HCT116 (cell line): ENCODE measurements at regions not wholly inside any gene's neighbourhood (a gene's known extent, or its start where the extent isn't known, plus 50 kb on each side); places are given as distances from the start of the nearest gene placed in this dataset.

Experiments
- EZH2 ChIP-seq: fragments of 200-600 bp; sonication (generic); IDR thresholded peaks from 2 replicates; pipeline ENCODE4 v1.6.1; 2017; ENCODE audit warnings: antibody characterized with exemption, mixed run types
- EZH2phosphoT487 ChIP-seq: fragments of 200-600 bp; IDR thresholded peaks from 2 replicates; pipeline ENCODE4 v1.6.1; 2018; ENCODE audit warnings: antibody characterized with exemption, borderline replicate concordance
- POLR2AphosphoS5 ChIP-seq: IDR thresholded peaks from 2 replicates; pipeline ENCODE4 v1.6.1; 2011; ENCODE audit warnings: mild to moderate bottlenecking, low read depth, low read length, moderate library complexity
- SP1 ChIP-seq: IDR thresholded peaks from 2 replicates; pipeline ENCODE4 v1.6.1; 2012; ENCODE audit warnings: low read depth
- SRF ChIP-seq: IDR thresholded peaks from 2 replicates; pipeline ENCODE4 v1.6.1; 2012; ENCODE audit warnings: low read depth
- TF ChIP-seq, protein P1 (sequence below), 3 experiments: fragments of 200-600 bp in 1 of 3; sonication (generic) in 1 of 3; IDR thresholded peaks in 2 of 3; conservative IDR thresholded peaks in 1 of 3; 2 replicates each; pipeline ENCODE4 v1.5.1; 2012 to 2017; ENCODE audit warnings: low read depth in 2 of 3, low read length in 2 of 3, antibody characterized with exemption in 1 of 3, borderline replicate concordance in 1 of 3, control low read depth in 1 of 3, mild to moderate bottlenecking in 1 of 3, mixed read lengths in 1 of 3, mixed run types in 1 of 3, moderate library complexity in 1 of 3; ENCODE audit not compliant: insufficient read depth in 1 of 3
- TF ChIP-seq, protein P2 (sequence below): IDR thresholded peaks from 2 replicates; pipeline ENCODE4 v1.6.1; 2012
- TF ChIP-seq, protein P3 (sequence below): IDR thresholded peaks from 2 replicates; pipeline ENCODE4 v1.6.1; 2012; ENCODE audit warnings: low read depth

DNA sequence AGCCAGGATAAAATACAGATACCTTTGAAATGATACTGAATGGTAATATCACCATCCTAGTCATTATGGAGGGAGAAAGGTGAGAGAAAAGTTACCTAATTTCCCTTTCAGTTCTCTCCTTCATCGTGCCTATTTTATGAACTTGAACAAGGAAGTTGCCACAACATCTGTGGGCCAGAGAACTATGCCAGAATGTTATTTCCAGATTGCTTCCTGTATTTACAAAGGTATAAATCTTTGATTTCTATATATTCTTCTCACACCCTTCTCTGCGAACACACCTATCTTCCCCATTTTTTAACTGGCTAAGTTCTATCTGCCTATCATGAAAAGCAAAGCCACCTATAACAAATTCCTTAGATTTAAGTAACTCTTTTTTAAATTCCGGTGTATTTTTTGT lies 163.6 kb upstream of the GRM7 start:
- TF ChIP-seq, protein P1, sequence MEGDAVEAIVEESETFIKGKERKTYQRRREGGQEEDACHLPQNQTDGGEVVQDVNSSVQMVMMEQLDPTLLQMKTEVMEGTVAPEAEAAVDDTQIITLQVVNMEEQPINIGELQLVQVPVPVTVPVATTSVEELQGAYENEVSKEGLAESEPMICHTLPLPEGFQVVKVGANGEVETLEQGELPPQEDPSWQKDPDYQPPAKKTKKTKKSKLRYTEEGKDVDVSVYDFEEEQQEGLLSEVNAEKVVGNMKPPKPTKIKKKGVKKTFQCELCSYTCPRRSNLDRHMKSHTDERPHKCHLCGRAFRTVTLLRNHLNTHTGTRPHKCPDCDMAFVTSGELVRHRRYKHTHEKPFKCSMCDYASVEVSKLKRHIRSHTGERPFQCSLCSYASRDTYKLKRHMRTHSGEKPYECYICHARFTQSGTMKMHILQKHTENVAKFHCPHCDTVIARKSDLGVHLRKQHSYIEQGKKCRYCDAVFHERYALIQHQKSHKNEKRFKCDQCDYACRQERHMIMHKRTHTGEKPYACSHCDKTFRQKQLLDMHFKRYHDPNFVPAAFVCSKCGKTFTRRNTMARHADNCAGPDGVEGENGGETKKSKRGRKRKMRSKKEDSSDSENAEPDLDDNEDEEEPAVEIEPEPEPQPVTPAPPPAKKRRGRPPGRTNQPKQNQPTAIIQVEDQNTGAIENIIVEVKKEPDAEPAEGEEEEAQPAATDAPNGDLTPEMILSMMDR (IDR thresholded peaks at IDR 0.05 in 2 of 3, conservative IDR thresholded peaks at IDR 0.05 in 1 of 3; ENCODE audit: borderline replicate concordance in 1 of 3, insufficient read depth in 1 of 3, low read depth in 2 of 3, low read length in 2 of 3), result no peak
- TF ChIP-seq POLR2AphosphoS5 (no peak), EZH2phosphoT487 (no peak), SP1 (no peak), SRF (no peak), EZH2 (no peak)
- TF ChIP-seq, protein P2, sequence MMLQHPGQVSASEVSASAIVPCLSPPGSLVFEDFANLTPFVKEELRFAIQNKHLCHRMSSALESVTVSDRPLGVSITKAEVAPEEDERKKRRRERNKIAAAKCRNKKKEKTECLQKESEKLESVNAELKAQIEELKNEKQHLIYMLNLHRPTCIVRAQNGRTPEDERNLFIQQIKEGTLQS, result no peak
- TF ChIP-seq, protein P3, sequence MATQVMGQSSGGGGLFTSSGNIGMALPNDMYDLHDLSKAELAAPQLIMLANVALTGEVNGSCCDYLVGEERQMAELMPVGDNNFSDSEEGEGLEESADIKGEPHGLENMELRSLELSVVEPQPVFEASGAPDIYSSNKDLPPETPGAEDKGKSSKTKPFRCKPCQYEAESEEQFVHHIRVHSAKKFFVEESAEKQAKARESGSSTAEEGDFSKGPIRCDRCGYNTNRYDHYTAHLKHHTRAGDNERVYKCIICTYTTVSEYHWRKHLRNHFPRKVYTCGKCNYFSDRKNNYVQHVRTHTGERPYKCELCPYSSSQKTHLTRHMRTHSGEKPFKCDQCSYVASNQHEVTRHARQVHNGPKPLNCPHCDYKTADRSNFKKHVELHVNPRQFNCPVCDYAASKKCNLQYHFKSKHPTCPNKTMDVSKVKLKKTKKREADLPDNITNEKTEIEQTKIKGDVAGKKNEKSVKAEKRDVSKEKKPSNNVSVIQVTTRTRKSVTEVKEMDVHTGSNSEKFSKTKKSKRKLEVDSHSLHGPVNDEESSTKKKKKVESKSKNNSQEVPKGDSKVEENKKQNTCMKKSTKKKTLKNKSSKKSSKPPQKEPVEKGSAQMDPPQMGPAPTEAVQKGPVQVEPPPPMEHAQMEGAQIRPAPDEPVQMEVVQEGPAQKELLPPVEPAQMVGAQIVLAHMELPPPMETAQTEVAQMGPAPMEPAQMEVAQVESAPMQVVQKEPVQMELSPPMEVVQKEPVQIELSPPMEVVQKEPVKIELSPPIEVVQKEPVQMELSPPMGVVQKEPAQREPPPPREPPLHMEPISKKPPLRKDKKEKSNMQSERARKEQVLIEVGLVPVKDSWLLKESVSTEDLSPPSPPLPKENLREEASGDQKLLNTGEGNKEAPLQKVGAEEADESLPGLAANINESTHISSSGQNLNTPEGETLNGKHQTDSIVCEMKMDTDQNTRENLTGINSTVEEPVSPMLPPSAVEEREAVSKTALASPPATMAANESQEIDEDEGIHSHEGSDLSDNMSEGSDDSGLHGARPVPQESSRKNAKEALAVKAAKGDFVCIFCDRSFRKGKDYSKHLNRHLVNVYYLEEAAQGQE, result no peak
